Lower lobe of right lung (tissue), 2 donors: ENCODE measurements at regions not wholly inside any gene's neighbourhood (a gene's known extent, or its start where the extent isn't known, plus 50 kb on each side); places are given as distances from the start of the nearest gene placed in this dataset.

Experiments used
- ATAC-seq, 2 donors: fragments of 200-7000 bp; cut with Tn5 transposase; one replicate each; pipeline ENCODE4 v1.9.1; 2020 to 2022; ENCODE audit warnings: mild to moderate bottlenecking in 2 of 2, moderate library complexity in 2 of 2
- DNase-seq: peaks from one replicate; pipeline ENCODE4 v3.0.0-alpha.2; 2020
- H3K27ac ChIP-seq: fragments of 200-600 bp; one replicate; pipeline ENCODE4 v1.8.0; 2022
- H3K27me3 ChIP-seq: fragments of 200-600 bp; one replicate; pipeline ENCODE4 v1.8.0; 2022; ENCODE audit warnings: low read depth
- H3K36me3 ChIP-seq: fragments of 200-600 bp; one replicate; pipeline ENCODE4 v1.8.0; 2022; ENCODE audit warnings: mild to moderate bottlenecking
- H3K4me1 ChIP-seq: fragments of 200-600 bp; one replicate; pipeline ENCODE4 v1.8.0; 2022
- H3K4me3 ChIP-seq: fragments of 200-600 bp; one replicate; pipeline ENCODE4 v1.8.0; 2022; ENCODE audit warnings: mild to moderate bottlenecking
- H3K9me3 ChIP-seq: fragments of 200-600 bp; one replicate; pipeline ENCODE4 v1.8.0; 2022
- intact Hi-C: fragments of 100-400 bp; cut with DNase I; formaldehyde crosslinking; loops from one replicate; pipeline ENCODE4 v1.11.0; 2022
- TF ChIP-seq, protein P1 (sequence below): fragments of 200-600 bp; IDR thresholded peaks from one replicate; pipeline ENCODE4 v1.8.0; 2022; ENCODE audit warnings: antibody characterized with exemption, mild to moderate bottlenecking
- donor health status: DM: no; HTN: yes; CAD: no; lungs with severe emphysema.

DNA sequence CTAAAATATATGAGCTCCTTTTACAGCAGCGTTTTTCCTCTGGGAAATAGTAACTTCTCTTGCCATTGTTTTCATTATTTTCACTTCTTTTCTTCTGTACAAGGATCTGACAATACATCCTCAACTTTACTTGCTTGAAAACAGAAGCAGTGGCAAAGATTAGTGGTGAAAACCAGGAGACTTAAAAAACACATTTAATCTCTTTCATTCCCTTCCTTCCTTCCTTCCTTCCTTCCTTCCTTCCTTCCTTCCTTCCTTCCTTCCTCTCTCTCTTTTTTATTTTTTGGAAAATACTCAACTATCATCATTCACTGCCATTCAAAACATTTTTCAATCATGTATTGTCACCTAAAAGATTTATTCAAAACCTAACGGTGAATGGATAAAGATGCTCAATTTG is 1411.4 kb downstream of the NCAM2 start:
- H3K4me3 ChIP-seq: no peak overlapping the region
- H3K36me3 ChIP-seq: no peaks in the 10 kb centered on the region
- ATAC-seq: no peak
- H3K27me3 ChIP-seq: no peaks in the 10 kb centered on the region
- no peak for DNase-seq
- H3K27ac ChIP-seq: no peak overlapping the region
- H3K4me1 ChIP-seq: no peaks in the 10 kb centered on the region
- H3K9me3 ChIP-seq: no peaks in the 10 kb centered on the region
- TF ChIP-seq, protein P1, sequence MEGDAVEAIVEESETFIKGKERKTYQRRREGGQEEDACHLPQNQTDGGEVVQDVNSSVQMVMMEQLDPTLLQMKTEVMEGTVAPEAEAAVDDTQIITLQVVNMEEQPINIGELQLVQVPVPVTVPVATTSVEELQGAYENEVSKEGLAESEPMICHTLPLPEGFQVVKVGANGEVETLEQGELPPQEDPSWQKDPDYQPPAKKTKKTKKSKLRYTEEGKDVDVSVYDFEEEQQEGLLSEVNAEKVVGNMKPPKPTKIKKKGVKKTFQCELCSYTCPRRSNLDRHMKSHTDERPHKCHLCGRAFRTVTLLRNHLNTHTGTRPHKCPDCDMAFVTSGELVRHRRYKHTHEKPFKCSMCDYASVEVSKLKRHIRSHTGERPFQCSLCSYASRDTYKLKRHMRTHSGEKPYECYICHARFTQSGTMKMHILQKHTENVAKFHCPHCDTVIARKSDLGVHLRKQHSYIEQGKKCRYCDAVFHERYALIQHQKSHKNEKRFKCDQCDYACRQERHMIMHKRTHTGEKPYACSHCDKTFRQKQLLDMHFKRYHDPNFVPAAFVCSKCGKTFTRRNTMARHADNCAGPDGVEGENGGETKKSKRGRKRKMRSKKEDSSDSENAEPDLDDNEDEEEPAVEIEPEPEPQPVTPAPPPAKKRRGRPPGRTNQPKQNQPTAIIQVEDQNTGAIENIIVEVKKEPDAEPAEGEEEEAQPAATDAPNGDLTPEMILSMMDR: no peak
- intact Hi-C loops: no loop called here

DNA sequence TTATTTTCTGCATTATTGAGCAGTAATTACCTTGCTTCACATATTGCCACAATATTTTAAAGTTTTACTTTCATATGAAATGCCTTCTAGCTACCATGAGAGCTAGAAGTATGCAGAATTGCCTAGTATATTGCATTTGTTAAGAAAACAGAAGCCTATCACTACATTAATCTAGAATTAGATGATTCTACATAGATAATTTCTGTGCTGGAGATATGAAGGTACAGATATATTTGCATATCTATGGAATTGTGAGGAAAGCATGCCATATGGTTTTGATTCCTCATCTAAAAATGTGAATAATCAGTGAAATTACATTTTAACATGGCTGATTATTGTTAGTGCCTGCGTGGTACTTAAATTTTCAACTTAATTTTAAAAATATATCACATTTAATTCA is 1418.3 kb downstream of the NCAM2 start:
- no peak for ATAC-seq
- TF ChIP-seq, protein P1: no peak
- H3K9me3 ChIP-seq: no peaks in the 10 kb centered on the region
- DNase-seq: no peak
- intact Hi-C loops: no loop called here
- no peaks in the 10 kb centered on the region for H3K27me3 ChIP-seq
- H3K36me3 ChIP-seq: no peaks in the 10 kb centered on the region
- no peaks in the 10 kb centered on the region for H3K4me1 ChIP-seq
- H3K27ac ChIP-seq: no peak overlapping the region
- no peak overlapping the region for H3K4me3 ChIP-seq

DNA sequence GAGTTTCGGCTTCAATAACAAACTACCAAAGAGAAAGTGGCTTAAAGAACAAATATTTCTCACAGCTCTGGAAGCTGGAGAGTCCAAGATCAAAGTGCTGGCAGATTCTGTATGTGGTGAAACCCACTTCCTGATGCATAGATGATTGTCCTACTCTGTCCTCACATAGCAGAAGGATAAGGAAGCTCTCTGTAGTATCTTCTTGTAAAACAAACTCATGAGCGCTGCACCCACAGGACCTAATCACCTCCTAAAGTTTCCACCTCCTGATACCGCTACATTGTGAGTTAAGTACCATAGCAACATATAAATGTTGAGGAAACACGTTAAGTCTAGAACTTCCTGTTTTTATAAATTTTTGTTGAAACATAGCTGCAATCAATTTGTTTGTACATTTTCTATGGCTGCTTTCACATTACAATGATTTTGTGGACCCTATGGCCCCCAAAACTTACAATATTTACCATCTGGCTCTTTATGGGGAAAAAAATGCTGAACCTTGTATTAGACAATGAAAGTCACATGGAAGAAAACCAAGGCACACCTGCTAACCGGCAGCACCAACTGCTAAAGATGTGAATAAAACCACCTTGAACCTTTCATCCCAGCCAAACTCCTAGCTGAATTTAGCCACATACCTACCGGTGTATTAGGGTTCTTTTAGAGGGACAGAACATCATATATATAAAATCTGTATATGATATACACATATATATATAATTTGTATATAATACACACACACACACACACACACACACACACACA is 1423.4 kb downstream of the NCAM2 start:
- H3K27me3 ChIP-seq: no peaks in the 10 kb centered on the region
- H3K9me3 ChIP-seq: no peaks in the 10 kb centered on the region
- DNase-seq (no peak), ATAC-seq (no peak)
- no peak overlapping the region for H3K4me3 ChIP-seq
- intact Hi-C loops: no loop called here
- H3K27ac ChIP-seq: no peak overlapping the region
- no peaks in the 10 kb centered on the region for H3K4me1 ChIP-seq
- no peaks in the 10 kb centered on the region for H3K36me3 ChIP-seq
- TF ChIP-seq, protein P1: no peak

DNA sequence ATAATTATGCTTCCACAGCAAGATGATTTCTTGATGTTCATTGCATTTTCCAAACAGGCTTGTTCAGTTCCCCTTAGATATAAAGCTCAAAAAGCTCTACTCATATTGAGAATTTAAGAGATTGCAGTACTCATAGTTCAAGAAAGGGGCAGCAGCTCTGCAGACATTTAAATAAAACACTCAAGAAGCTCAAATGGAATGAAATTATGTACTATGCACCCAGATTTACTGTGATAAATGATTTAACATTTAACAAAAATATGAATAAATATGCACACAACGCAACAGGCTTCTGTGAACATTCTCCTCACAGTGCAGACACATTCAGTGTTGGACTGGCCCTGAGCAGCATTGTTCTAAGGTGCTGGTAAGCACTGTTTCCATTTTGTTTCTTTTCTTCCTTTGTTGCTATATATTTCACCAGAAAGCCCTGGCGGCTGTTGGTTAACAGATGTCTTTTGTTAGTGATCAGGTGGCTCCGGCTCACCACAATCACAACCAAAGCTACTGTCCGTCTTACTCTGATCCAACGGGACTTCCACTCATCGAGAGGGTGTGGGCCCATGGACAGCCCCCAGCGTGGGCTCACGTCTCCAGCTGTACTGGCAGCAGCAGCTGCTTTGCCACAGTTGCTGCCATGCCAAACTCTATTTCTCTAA is 1440.3 kb downstream of the NCAM2 start:
- DNase-seq: no peak
- no peak for ATAC-seq
- Histone ChIP-seq H3K4me1 (no peaks in the 10 kb centered on the region), H3K4me3 (no peak overlapping the region), H3K36me3 (no peaks in the 10 kb centered on the region), H3K9me3 (no peaks in the 10 kb centered on the region), H3K27ac (no peak overlapping the region), H3K27me3 (no peaks in the 10 kb centered on the region)
- TF ChIP-seq, protein P1: no peak
- intact Hi-C loops: no loop called here

DNA sequence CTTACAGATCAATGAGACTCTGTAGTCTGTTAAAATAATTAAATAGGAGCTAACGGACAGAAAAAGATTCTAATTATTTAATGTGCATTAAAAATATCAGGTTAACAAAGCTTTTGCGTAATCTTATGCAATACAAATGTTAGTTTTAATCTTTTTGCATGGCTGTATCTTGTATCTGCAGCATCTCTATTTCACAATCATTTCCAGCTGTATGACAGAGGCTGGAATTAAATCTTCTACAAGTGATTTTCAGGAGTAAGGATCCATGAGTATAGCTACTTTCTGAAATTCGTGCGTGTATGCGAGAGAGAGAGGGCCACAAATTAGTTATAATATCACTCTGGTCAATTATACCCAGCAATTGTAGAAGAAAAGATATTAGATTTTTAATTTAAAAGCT is 1446.8 kb downstream of the NCAM2 start:
- Histone ChIP-seq H3K27me3 (no peaks in the 10 kb centered on the region), H3K36me3 (no peaks in the 10 kb centered on the region), H3K27ac (no peak overlapping the region), H3K4me3 (no peak overlapping the region), H3K4me1 (no peaks in the 10 kb centered on the region), H3K9me3 (no peaks in the 10 kb centered on the region)
- TF ChIP-seq, protein P1: no peak
- DNase-seq (no peak), ATAC-seq (no peak)
- intact Hi-C loops: no loop called here
